OCI-LY3 (cell line): ENCODE measurements at regions not wholly inside any gene's neighbourhood (a gene's known extent, or its start where the extent isn't known, plus 50 kb on each side); places are given as distances from the start of the nearest gene placed in this dataset.
"Not testable (repeated sequence)": the region's sequence is repeated elsewhere in the genome, so short reads cannot be mapped to it uniquely, and the experiment has no call there.

Experiments used
- H2AFZ ChIP-seq: fragments of 200-600, 300-600 bp; shearing (Covaris generic); 2 replicates; pipeline ENCODE4 v1.6.0; 2014; ENCODE audit warnings: antibody characterized with exemption, low read depth, low read length
- H3K27ac ChIP-seq: fragments of 200-600, 300-600 bp; sonication (generic); 2 replicates; pipeline ENCODE4 v1.5.1; 2014; ENCODE audit warnings: mild to moderate bottlenecking, low read length, moderate library complexity, mixed read lengths
- H3K27me3 ChIP-seq: fragments of 200-600, 300-600 bp; sonication (generic); 2 replicates; pipeline ENCODE4 v1.6.1; 2014; ENCODE audit warnings: low read depth, low read length, mixed read lengths
- H3K36me3 ChIP-seq: fragments of 200-600, 300-600 bp; sonication (generic); replicated peaks from 2 replicates; pipeline ENCODE3; 2014; ENCODE audit warnings: low read depth, low read length, mixed read lengths
- H3K4me1 ChIP-seq: fragments of 300-600, 200-600 bp; sonication (generic); 2 replicates; pipeline ENCODE4 v1.6.1; 2014; ENCODE audit warnings: low read length, mixed read lengths
- H3K4me2 ChIP-seq: fragments of 200-600, 300-600 bp; sonication (generic); 2 replicates; pipeline ENCODE4 v1.6.1; 2014; ENCODE audit warnings: low read length, mixed read lengths
- H3K4me3 ChIP-seq: fragments of 300-600, 200-600 bp; sonication (generic); 2 replicates; pipeline ENCODE4 v1.5.1; 2014; ENCODE audit warnings: antibody characterized with exemption, mild to moderate bottlenecking, low read length, moderate library complexity
- H3K79me2 ChIP-seq: fragments of 300-600, 200-600 bp; shearing (Covaris generic); 2 replicates; pipeline ENCODE4 v1.6.1; 2014; ENCODE audit warnings: mild to moderate bottlenecking, low read length, mixed read lengths
- H3K9ac ChIP-seq: fragments of 300-600, 200-600 bp; shearing (Covaris generic); 2 replicates; pipeline ENCODE4 v1.6.0; 2014; ENCODE audit warnings: mild to moderate bottlenecking, low read length, moderate library complexity
- H3K9me3 ChIP-seq: fragments of 200-600, 300-600 bp; shearing (Covaris generic); 2 replicates; pipeline ENCODE4 v1.6.1; 2014; ENCODE audit warnings: low read length, mixed read lengths; ENCODE audit not compliant: insufficient read depth
- H4K20me1 ChIP-seq: fragments of 200-600, 300-600 bp; sonication (generic); 2 replicates; pipeline ENCODE4 v1.6.1; 2016; ENCODE audit warnings: low read length, mixed read lengths; ENCODE audit not compliant: insufficient read depth
- CTCF ChIP-seq: fragments of 200-600, 300-600 bp; sonication (generic); IDR thresholded peaks from 2 replicates; pipeline ENCODE4 v1.5.1; 2014; ENCODE audit warnings: antibody characterized with exemption, low read length, low read depth
- EZH2phosphoT487 ChIP-seq: fragments of 200-600 bp; shearing (Covaris generic); IDR thresholded peaks from 2 replicates; pipeline ENCODE4 v1.6.1; 2018; ENCODE audit warnings: antibody characterized with exemption, mixed run types, low read depth

- Histone ChIP-seq H2AFZ (no peak overlapping the region), H3K9ac (no peak overlapping the region), H3K4me1 (peaks cover 7% of the 10 kb centered on the region), H3K4me3 (no peak overlapping the region), H3K79me2 (no peaks in the 10 kb centered on the region), H3K9me3 (no peaks in the 10 kb centered on the region), H3K36me3 (no peaks in the 10 kb centered on the region), H3K27ac (no peak overlapping the region), H3K27me3 (no peaks in the 10 kb centered on the region), H3K4me2 (no peak overlapping the region), H4K20me1 (no peaks in the 10 kb centered on the region)
- TF ChIP-seq EZH2phosphoT487 (no peak), CTCF (no peak)
These were observed 57.1 kb upstream of the KMT2E start for GRCh38 chr7:104956753-104957450.

- peaks cover 14% of the 10 kb centered on the region for H3K4me1 ChIP-seq
- H3K4me2 ChIP-seq = no peak overlapping the region
- no peaks in the 10 kb centered on the region for H3K79me2 ChIP-seq
- H2AFZ ChIP-seq = no peak overlapping the region
- H4K20me1 ChIP-seq = no peaks in the 10 kb centered on the region
- no peak overlapping the region for H3K27ac ChIP-seq
- TF ChIP-seq EZH2phosphoT487 (no peak), CTCF (no peak)
- no peak overlapping the region for H3K9ac ChIP-seq
- no peaks in the 10 kb centered on the region for H3K9me3 ChIP-seq
- no peaks in the 10 kb centered on the region for H3K36me3 ChIP-seq
- no peaks in the 10 kb centered on the region for H3K27me3 ChIP-seq
- no peak overlapping the region for H3K4me3 ChIP-seq
These were observed 55.6 kb upstream of the KMT2E start for GRCh38 chr7:104958371-104958865.

DNA sequence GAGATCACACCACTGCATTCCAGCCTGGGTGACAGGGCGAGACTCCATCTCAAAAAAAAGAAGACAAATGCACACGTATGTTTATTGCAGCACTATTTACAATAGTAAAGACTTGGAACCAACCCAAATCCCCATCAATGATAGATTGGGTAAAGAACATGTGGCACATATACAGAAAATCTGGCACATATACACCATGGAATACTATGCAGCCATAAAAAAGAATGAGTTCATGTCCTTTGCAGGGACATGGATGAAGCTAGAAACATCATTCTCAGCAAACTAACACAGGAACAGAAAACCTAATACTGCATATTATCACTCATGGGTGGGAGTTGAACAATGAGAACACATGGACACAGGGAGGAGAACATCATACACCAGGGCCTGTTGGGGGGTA is 54.5 kb upstream of the KMT2E start:
- not testable (repeated sequence) for H4K20me1 ChIP-seq, H3K4me2 ChIP-seq, H2AFZ ChIP-seq, H3K27ac ChIP-seq, H3K27me3 ChIP-seq, H3K9ac ChIP-seq, H3K79me2 ChIP-seq, H3K36me3 ChIP-seq, H3K4me3 ChIP-seq, H3K9me3 ChIP-seq
- H3K4me1 ChIP-seq = peaks cover 14% of the 10 kb centered on the region

GRCh38 chr7:104960741-104961448 is 53.1 kb upstream of the KMT2E start:
- no peaks in the 10 kb centered on the region for H3K79me2 ChIP-seq

More at GRCh38 chr7:104960741-104961448, 53.1 kb upstream of the KMT2E start:
- peaks cover 2% of the 10 kb centered on the region for H3K36me3 ChIP-seq
- peaks cover 14% of the 10 kb centered on the region for H3K4me1 ChIP-seq
- no peaks in the 10 kb centered on the region for H3K9me3 ChIP-seq
- no peaks in the 10 kb centered on the region for H3K27me3 ChIP-seq
- no peaks in the 10 kb centered on the region for H4K20me1 ChIP-seq
- no peak overlapping the region for H3K4me2 ChIP-seq
- no peak overlapping the region for H3K27ac ChIP-seq
- H3K9ac ChIP-seq = no peak overlapping the region
- no peak overlapping the region for H2AFZ ChIP-seq
- TF ChIP-seq CTCF = no peak
- no peak for TF ChIP-seq EZH2phosphoT487
- no peak overlapping the region for H3K4me3 ChIP-seq
